Thyroid gland (tissue), 4 donors: ENCODE measurements at regions not wholly inside any gene's neighbourhood (a gene's known extent, or its start where the extent isn't known, plus 50 kb on each side); places are given as distances from the start of the nearest gene placed in this dataset.
"Not testable (repeated sequence)": the region's sequence is repeated elsewhere in the genome, so short reads cannot be mapped to it uniquely, and the experiment has no call there.

Source experiments
- DNase-seq, 2 donors: peaks; one replicate each; pipeline ENCODE4 v3.0.0-alpha.2; 2019
- H3K27ac ChIP-seq, 3 donors: fragments of 200-600 bp; sonication (generic); 1 replicate in 2 of 3; 2 replicates in 1 of 3; pipeline ENCODE4 v1.5.1; 2016 to 2019; ENCODE audit warnings: mild to moderate bottlenecking in 1 of 3, moderate library complexity in 1 of 3
- H3K27me3 ChIP-seq: fragments of 200-600 bp; sonication (generic); one replicate; pipeline ENCODE4 v1.5.1; 2019
- H3K36me3 ChIP-seq, 2 donors: fragments of 200-600 bp; sonication (generic); one replicate each; pipeline ENCODE4 v1.5.1; 2016 to 2019
- H3K4me1 ChIP-seq, 2 donors: fragments of 200-600 bp; sonication (generic); one replicate each; pipeline ENCODE4 v1.5.1; 2017 to 2019
- H3K4me3 ChIP-seq, 3 donors: fragments of 200-600 bp; sonication (generic); replicated peaks in 1 of 3; 1 replicate in 2 of 3; 2 replicates in 1 of 3; pipeline ENCODE4 v1.5.1; 2016; ENCODE audit warnings: mild to moderate bottlenecking in 1 of 3
- H3K9me3 ChIP-seq: fragments of 200-600 bp; sonication (generic); one replicate; pipeline ENCODE4 v1.5.1; 2017
- CTCF ChIP-seq, 6 experiments: fragments of 200-600 bp in 3 of 6; fragments of 450-650 bp in 3 of 6; sonication (generic) in 3 of 6; IDR thresholded peaks; one replicate each; pipeline ENCODE4 v1.5.1; 2016 to 2019; ENCODE audit warnings: antibody characterized with exemption in 6 of 6, mild to moderate bottlenecking in 2 of 6, inconsistent platforms in 1 of 6, moderate library complexity in 1 of 6
- POLR2A ChIP-seq, 2 donors: fragments of 450-650 bp; IDR thresholded peaks; one replicate each; pipeline ENCODE4 v1.6.1; 2017; ENCODE audit warnings: antibody characterized with exemption in 2 of 2, mild to moderate bottlenecking in 2 of 2, moderate library complexity in 1 of 2
- WGBS, 2 donors: methylation state at CpG; one replicate each; pipeline ENCODE4 v1.1.5; 2017; 5-methylcytosine and 5-hydroxymethylcytosine counted together
- intact Hi-C: fragments of 100-400 bp; cut with DNase I; formaldehyde crosslinking; loops from one replicate; pipeline ENCODE4 v1.15.1; 2023

- peaks cover 4% of the 10 kb centered on the region for H3K9me3 ChIP-seq
Observed at GRCh38 chr2:106009096-106009495, 185.0 kb downstream of the UXS1 start.

GRCh38 chr2:106004851-106005250 lies 189.2 kb downstream of the UXS1 start:
- intact Hi-C loops, result no loop called here
- TF ChIP-seq CTCF (IDR thresholded peaks at IDR 0.05), result no peak
- TF ChIP-seq POLR2A (IDR thresholded peaks at IDR 0.05), result no peak
- Histone ChIP-seq H3K4me1 (no peaks in the 10 kb centered on the region), H3K27ac (no peak overlapping the region), H3K9me3 (peaks cover 4% of the 10 kb centered on the region), H3K4me3 (no peak overlapping the region), H3K27me3 (no peaks in the 10 kb centered on the region), H3K36me3 (no peaks in the 10 kb centered on the region)
- WGBS, 2 donors, result 98 to 100% methylated on average over 1 of the region's 1 CpG
- no peak for DNase-seq

More at GRCh38 chr2:106009096-106009495, 185.0 kb downstream of the UXS1 start:
- TF ChIP-seq POLR2A (IDR thresholded peaks at IDR 0.05) (no peak), CTCF (IDR thresholded peaks at IDR 0.05) (no peak)
- intact Hi-C loops, result no loop called here
- 86% methylated on average over 1 of the region's 1 CpG for WGBS, 2 donors
- H3K27me3 ChIP-seq, result no peaks in the 10 kb centered on the region
- no peaks in the 10 kb centered on the region for H3K4me1 ChIP-seq
- H3K36me3 ChIP-seq, result no peaks in the 10 kb centered on the region
- no peak overlapping the region for H3K4me3 ChIP-seq
- no peak for DNase-seq
- no peak overlapping the region for H3K27ac ChIP-seq

GRCh38 chr2:105999211-105999989 lies 194.7 kb downstream of the UXS1 start:
- DNase-seq, result no peak
- WGBS, 2 donors, result 80 to 81% methylated on average over 6 of the region's 6 CpGs
- Histone ChIP-seq H3K4me3 (no peak overlapping the region), H3K9me3 (no peaks in the 10 kb centered on the region), H3K36me3 (no peaks in the 10 kb centered on the region), H3K4me1 (no peaks in the 10 kb centered on the region), H3K27ac (no peak overlapping the region), H3K27me3 (no peaks in the 10 kb centered on the region)
- intact Hi-C loops, result no loop called here
- TF ChIP-seq POLR2A (IDR thresholded peaks at IDR 0.05), result no peak
- TF ChIP-seq CTCF (IDR thresholded peaks at IDR 0.05), result no peak

GRCh38 chr2:105997711-105998110 lies 196.4 kb downstream of the UXS1 start:
- H3K36me3 ChIP-seq, result no peaks in the 10 kb centered on the region
- H3K9me3 ChIP-seq, result no peaks in the 10 kb centered on the region
- no peak for TF ChIP-seq CTCF (IDR thresholded peaks at IDR 0.05)
- TF ChIP-seq POLR2A (IDR thresholded peaks at IDR 0.05), result no peak
- H3K4me1 ChIP-seq, result no peaks in the 10 kb centered on the region
- DNase-seq, result no peak
- H3K27ac ChIP-seq, result no peak overlapping the region
- WGBS, 2 donors, result 81 to 100% methylated on average over 2 of the region's 2 CpGs
- H3K4me3 ChIP-seq, result no peak overlapping the region
- H3K27me3 ChIP-seq, result no peaks in the 10 kb centered on the region
- intact Hi-C loops, result no loop called here

- Histone ChIP-seq H3K4me3 (no peak overlapping the region), H3K36me3 (no peaks in the 10 kb centered on the region), H3K27ac (no peak overlapping the region), H3K9me3 (no peaks in the 10 kb centered on the region), H3K27me3 (no peaks in the 10 kb centered on the region), H3K4me1 (no peaks in the 10 kb centered on the region)
- 78 to 83% methylated on average over 6 of the region's 6 CpGs for WGBS, 2 donors
- intact Hi-C loops, result no loop called here
- no peak for DNase-seq
- TF ChIP-seq CTCF (IDR thresholded peaks at IDR 0.05), result peak in 2 of 6 experiments; percentile 8 to 22
- TF ChIP-seq POLR2A (IDR thresholded peaks at IDR 0.05), result no peak
Observed at GRCh38 chr2:105990624-105991023, 203.5 kb downstream of the UXS1 start.

- H3K27ac ChIP-seq, H3K9me3 ChIP-seq, DNase-seq, H3K27me3 ChIP-seq, intact Hi-C loops, H3K4me1 ChIP-seq, H3K4me3 ChIP-seq, H3K36me3 ChIP-seq: not testable (repeated sequence)
- 83 to 89% methylated on average over 2 of the region's 2 CpGs for WGBS, 2 donors
Observed at GRCh38 chr2:105989803-105990202, 204.3 kb downstream of the UXS1 start.
